Endothelial cell of umbilical vein (primary cell): ENCODE measurements at regions not wholly inside any gene's neighbourhood (a gene's known extent, or its start where the extent isn't known, plus 50 kb on each side); places are given as distances from the start of the nearest gene placed in this dataset.

ENCODE experiments used
- CTCF ChIP-seq, 2 donors: IDR thresholded peaks; 1 replicate in 1 of 2; 2 replicates in 1 of 2; pipeline ENCODE4 v1.5.1; 2011; ENCODE audit warnings: low read length in 2 of 2, mild to moderate bottlenecking in 2 of 2, moderate library complexity in 2 of 2, control low read depth in 1 of 2, inconsistent platforms in 1 of 2, low read depth in 1 of 2; ENCODE audit not compliant: insufficient read depth in 1 of 2; ENCODE audit errors: extremely low read depth in 1 of 2
- EZH2 ChIP-seq: IDR thresholded peaks from 2 replicates; pipeline ENCODE4 v1.6.1; 2012; ENCODE audit warnings: borderline replicate concordance, low read depth, mild to moderate bottlenecking, moderate library complexity, low read length, inconsistent platforms; ENCODE audit not compliant: severe bottlenecking
- FOS ChIP-seq: IDR thresholded peaks from 2 replicates; pipeline ENCODE4 v1.6.1; 2011; ENCODE audit warnings: mild to moderate bottlenecking, low read length, moderate library complexity, borderline replicate concordance; ENCODE audit not compliant: insufficient read depth
- JUN ChIP-seq: IDR thresholded peaks from 2 replicates; pipeline ENCODE4 v1.6.1; 2011; ENCODE audit warnings: borderline replicate concordance, low read depth; ENCODE audit not compliant: insufficient read length, insufficient read depth
- MYC ChIP-seq: IDR thresholded peaks from one replicate; pipeline ENCODE4 v1.6.1; 2011; ENCODE audit warnings: mild to moderate bottlenecking, low read depth, low read length
- POLR2A ChIP-seq: IDR thresholded peaks from 2 replicates; pipeline ENCODE4 v1.6.1; 2012; ENCODE audit warnings: low read depth, mild to moderate bottlenecking, control low read depth, low read length
- POLR2AphosphoS5 ChIP-seq: IDR thresholded peaks from 2 replicates; pipeline ENCODE4 v1.6.1; 2012; ENCODE audit warnings: low read depth, mild to moderate bottlenecking, control low read depth, low read length, moderate library complexity; ENCODE audit not compliant: insufficient read depth
- TF ChIP-seq, protein P1 (sequence below): IDR thresholded peaks from 2 replicates; pipeline ENCODE4 v1.6.1; 2011; ENCODE audit not compliant: insufficient read depth, insufficient read length

GRCh38 chr18:30689216-30689615 lies 353.3 kb downstream of the DSC3 start:
- TF ChIP-seq CTCF (IDR thresholded peaks at IDR 0.05; ENCODE audit: extremely low read depth in 1 of 2, insufficient read depth in 1 of 2, low read depth in 1 of 2, low read length in 2 of 2) = no peak
- TF ChIP-seq POLR2AphosphoS5 = no peak
- no peak for TF ChIP-seq EZH2
- TF ChIP-seq POLR2A = no peak
- no peak for TF ChIP-seq JUN
- TF ChIP-seq, protein P1, sequence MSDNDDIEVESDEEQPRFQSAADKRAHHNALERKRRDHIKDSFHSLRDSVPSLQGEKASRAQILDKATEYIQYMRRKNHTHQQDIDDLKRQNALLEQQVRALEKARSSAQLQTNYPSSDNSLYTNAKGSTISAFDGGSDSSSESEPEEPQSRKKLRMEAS = no peak
- no peak for TF ChIP-seq MYC
- TF ChIP-seq FOS = no peak
